ENCODE measurements at regions not wholly inside any gene's neighbourhood (a gene's known extent, or its start where the extent isn't known, plus 50 kb on each side); places are given as distances from the start of the nearest gene placed in this dataset.
A peak's percentile ranks its signal among the peaks of the same experiment; 100 is the strongest.

DNA sequence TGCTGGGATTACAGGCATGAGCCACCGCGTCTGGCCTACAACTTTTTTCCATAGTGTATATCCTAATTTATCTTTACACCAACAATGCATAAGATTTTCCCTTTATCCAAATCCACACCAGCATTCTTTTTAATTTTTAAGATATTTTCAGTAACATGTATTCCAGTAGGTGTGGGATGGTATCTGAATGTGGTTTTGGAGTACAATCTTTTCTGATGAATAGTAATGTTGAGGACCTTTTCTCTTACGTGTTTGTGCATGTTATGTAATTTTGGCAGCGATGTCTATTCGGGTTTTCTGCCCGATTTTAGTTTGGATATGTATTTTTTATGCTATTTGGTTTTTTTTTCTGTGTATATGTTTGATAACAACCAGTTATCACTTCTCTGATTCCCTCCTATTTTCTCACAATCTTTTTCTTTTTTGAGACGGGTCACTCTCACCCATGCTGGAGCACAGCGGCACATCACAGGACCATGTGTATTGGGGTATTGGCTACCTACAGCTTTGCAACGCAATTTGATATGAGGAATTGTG, 114.6 kb upstream of the GRK3 start:
- CTCF ChIA-PET, result no interaction called here
- POLR2A ChIA-PET, result interaction anchor here (0.7 to 0.9 kb wide), 2 partner anchors 60 to 900 kb away, joined by 3 to 5 read pairs; no protein-coding TSS in a partner anchor
- intact Hi-C loops (cut with micrococcal nuclease), result loop anchor here (1.0 to 5.0 kb wide), 5 partner anchors 48 to 322 kb away; no protein-coding TSS in a partner anchor
- H3K36me3 Mint-ChIP-seq (ENCODE audit: insufficient read depth, unreplicated experiment), result peaks cover 13% of the 10 kb centered on the region
- peak overlapping the region; percentile 91 for H3K4me3 Mint-ChIP-seq (ENCODE audit: unreplicated experiment)
- H3K27ac Mint-ChIP-seq (ENCODE audit: low read depth, unreplicated experiment), result no peak overlapping the region
- peaks cover 24% of the 10 kb centered on the region for H3K4me1 Mint-ChIP-seq (ENCODE audit: insufficient read depth, unreplicated experiment)
- DNase-seq (ENCODE audit: unreplicated experiment), result no peak
- TF ChIP-seq, protein P1, sequence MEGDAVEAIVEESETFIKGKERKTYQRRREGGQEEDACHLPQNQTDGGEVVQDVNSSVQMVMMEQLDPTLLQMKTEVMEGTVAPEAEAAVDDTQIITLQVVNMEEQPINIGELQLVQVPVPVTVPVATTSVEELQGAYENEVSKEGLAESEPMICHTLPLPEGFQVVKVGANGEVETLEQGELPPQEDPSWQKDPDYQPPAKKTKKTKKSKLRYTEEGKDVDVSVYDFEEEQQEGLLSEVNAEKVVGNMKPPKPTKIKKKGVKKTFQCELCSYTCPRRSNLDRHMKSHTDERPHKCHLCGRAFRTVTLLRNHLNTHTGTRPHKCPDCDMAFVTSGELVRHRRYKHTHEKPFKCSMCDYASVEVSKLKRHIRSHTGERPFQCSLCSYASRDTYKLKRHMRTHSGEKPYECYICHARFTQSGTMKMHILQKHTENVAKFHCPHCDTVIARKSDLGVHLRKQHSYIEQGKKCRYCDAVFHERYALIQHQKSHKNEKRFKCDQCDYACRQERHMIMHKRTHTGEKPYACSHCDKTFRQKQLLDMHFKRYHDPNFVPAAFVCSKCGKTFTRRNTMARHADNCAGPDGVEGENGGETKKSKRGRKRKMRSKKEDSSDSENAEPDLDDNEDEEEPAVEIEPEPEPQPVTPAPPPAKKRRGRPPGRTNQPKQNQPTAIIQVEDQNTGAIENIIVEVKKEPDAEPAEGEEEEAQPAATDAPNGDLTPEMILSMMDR (IDR thresholded peaks at IDR 0.05; ENCODE audit: unreplicated experiment), result no peak
- H3K27me3 Mint-ChIP-seq (ENCODE audit: insufficient read depth, unreplicated experiment), result no peaks in the 10 kb centered on the region
- no TSS peak for BruUV-seq (replicated peaks)
- no peaks in the 10 kb centered on the region for H3K9me3 Mint-ChIP-seq (ENCODE audit: unreplicated experiment)

DNA sequence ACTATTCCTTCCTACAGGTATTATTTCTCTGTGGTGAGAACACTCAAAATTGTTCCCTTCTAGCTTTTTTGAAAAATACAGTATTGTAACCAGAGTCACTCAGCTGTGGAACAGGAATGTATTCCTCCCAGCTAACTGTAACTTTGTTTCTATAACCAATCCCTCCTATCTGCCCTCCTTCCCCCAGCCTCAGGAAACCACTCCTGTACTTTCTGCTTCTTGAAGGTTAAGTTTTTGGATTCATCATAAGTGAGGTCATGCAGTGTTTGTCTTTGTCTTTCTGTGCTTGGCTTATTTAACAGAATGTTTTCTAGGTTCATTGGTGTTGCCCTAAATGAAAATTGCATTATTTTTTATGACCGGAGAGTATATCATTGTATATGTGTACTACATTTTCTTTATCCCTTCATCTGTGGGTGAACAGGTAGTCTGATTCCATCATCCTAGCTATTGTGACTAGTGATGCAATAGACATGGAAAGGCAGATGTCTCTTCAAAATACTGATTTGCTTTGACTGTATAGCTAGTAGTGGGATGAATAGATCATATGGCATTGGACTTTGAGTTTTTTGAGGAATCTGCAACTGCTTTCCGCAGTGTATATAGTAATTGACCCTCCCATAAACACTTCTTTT, 112.9 kb upstream of the GRK3 start:
- peaks cover 24% of the 10 kb centered on the region for H3K4me1 Mint-ChIP-seq (ENCODE audit: insufficient read depth, unreplicated experiment)
- H3K27ac Mint-ChIP-seq (ENCODE audit: low read depth, unreplicated experiment), result peak overlapping the region; percentile 42
- H3K9me3 Mint-ChIP-seq (ENCODE audit: unreplicated experiment), result no peaks in the 10 kb centered on the region
- H3K36me3 Mint-ChIP-seq (ENCODE audit: insufficient read depth, unreplicated experiment), result peaks cover 16% of the 10 kb centered on the region
- no peak for DNase-seq (ENCODE audit: unreplicated experiment)
- no TSS peak for BruUV-seq (replicated peaks)
- no peaks in the 10 kb centered on the region for H3K27me3 Mint-ChIP-seq (ENCODE audit: insufficient read depth, unreplicated experiment)
- peak overlapping the region; percentile 9 for H3K4me3 Mint-ChIP-seq (ENCODE audit: unreplicated experiment)
- intact Hi-C loops (cut with micrococcal nuclease), result no loop called here
- CTCF ChIA-PET, result interaction anchor here (0.7 to 1.9 kb wide), 6 partner anchors 9 to 321 kb away, joined by 3 to 10 read pairs (median 4); no protein-coding TSS in a partner anchor
- TF ChIP-seq, protein P1 (IDR thresholded peaks at IDR 0.05; ENCODE audit: unreplicated experiment), result no peak
- POLR2A ChIA-PET, result interaction anchor here (0.6 to 0.7 kb wide), 2 partner anchors 124 to 215 kb away, joined by 3 read pairs; no protein-coding TSS in a partner anchor

DNA sequence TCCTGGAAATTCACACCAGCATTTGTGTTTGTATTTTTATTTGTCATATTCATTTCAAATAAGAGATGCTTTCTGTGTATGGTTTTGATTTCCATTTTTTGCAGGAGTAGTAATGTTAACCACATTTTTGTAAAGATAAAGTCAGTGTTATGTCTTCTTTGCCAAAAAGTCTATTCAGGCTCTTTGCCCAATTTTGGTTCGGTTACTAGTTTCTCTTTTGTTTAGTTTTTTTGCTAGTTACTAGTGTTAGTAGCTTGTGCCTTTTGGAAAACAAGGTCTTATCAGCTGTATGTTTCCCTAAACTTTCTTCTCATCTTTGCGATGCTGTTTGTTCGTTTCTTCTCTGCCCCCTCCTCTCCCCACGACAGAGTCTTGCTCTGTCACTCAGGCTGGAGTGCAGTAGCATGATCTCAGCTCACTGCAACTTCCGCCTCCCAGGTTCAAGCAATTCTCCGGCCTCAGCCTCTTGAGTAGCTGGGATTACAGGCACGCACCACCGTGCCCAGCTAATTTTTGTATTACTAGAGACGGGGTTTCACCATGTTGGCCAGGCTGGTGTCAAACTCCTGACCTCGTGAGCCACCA, 112.3 kb upstream of the GRK3 start:
- Mint-ChIP-seq H3K27ac (ENCODE audit: low read depth, unreplicated experiment) (peak overlapping the region; percentile 42), H3K9me3 (ENCODE audit: unreplicated experiment) (no peaks in the 10 kb centered on the region), H3K4me1 (ENCODE audit: insufficient read depth, unreplicated experiment) (peaks cover 24% of the 10 kb centered on the region), H3K27me3 (ENCODE audit: insufficient read depth, unreplicated experiment) (no peaks in the 10 kb centered on the region), H3K4me3 (ENCODE audit: unreplicated experiment) (no peak overlapping the region), H3K36me3 (ENCODE audit: insufficient read depth, unreplicated experiment) (peaks cover 18% of the 10 kb centered on the region)
- TF ChIP-seq, protein P1 (IDR thresholded peaks at IDR 0.05; ENCODE audit: unreplicated experiment), result no peak
- no TSS peak for BruUV-seq (replicated peaks)
- intact Hi-C loops (cut with micrococcal nuclease), result no loop called here
- POLR2A ChIA-PET, result interaction anchor here (0.7 kb wide), 1 partner anchor 215 kb away, joined by 3 read pairs; no protein-coding TSS in a partner anchor
- CTCF ChIA-PET, result interaction anchor here (0.7 to 1.9 kb wide), 5 partner anchors 11 to 321 kb away, joined by 3 to 10 read pairs (median 4); no protein-coding TSS in a partner anchor
- DNase-seq (ENCODE audit: unreplicated experiment), result no peak

DNA sequence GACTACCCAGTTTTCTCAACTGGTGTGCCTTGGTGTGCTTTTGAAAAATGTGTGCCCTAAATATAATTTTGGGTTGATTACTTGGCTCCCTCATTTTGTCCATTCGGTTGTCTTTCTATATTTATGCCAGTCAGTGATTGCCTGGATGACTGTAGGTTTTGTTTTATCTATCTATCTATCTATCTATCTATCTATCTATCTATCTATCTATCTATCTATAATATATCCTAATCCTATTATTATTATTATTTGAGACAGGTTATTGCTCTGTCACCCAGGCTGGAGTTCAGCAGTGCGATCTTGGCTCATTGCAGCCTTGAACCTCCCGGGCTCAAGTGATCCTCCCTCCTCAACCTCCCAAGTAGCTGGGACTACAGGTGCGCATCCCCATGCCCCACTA, 111.4 kb upstream of the GRK3 start:
- no peaks in the 10 kb centered on the region for H3K27me3 Mint-ChIP-seq (ENCODE audit: insufficient read depth, unreplicated experiment)
- ChIA-PET CTCF (interaction anchor here (0.6 to 1.9 kb wide), 2 partner anchors 316 to 320 kb away, joined by 3 to 10 read pairs; no protein-coding TSS in a partner anchor), POLR2A (no interaction called here)
- TF ChIP-seq, protein P1 (IDR thresholded peaks at IDR 0.05; ENCODE audit: unreplicated experiment), result no peak
- no peak for DNase-seq (ENCODE audit: unreplicated experiment)
- no peaks in the 10 kb centered on the region for H3K9me3 Mint-ChIP-seq (ENCODE audit: unreplicated experiment)
- peaks cover 21% of the 10 kb centered on the region for H3K36me3 Mint-ChIP-seq (ENCODE audit: insufficient read depth, unreplicated experiment)
- no TSS peak for BruUV-seq (replicated peaks)
- H3K27ac Mint-ChIP-seq (ENCODE audit: low read depth, unreplicated experiment), result peak overlapping the region; percentile 42
- peaks cover 24% of the 10 kb centered on the region for H3K4me1 Mint-ChIP-seq (ENCODE audit: insufficient read depth, unreplicated experiment)
- no peak overlapping the region for H3K4me3 Mint-ChIP-seq (ENCODE audit: unreplicated experiment)
- intact Hi-C loops (cut with micrococcal nuclease), result no loop called here

Data from MCF 10A (cell line).